Peyer's patch (tissue), 4 donors: ENCODE measurements at regions not wholly inside any gene's neighbourhood (a gene's known extent, or its start where the extent isn't known, plus 50 kb on each side); places are given as distances from the start of the nearest gene placed in this dataset.

ENCODE experiments used
- POLR2A ChIP-seq, 2 donors: fragments of 450-650 bp; IDR thresholded peaks; one replicate each; pipeline ENCODE4 v1.5.1; 2017; ENCODE audit warnings: antibody characterized with exemption in 2 of 2, mild to moderate bottlenecking in 2 of 2, moderate library complexity in 2 of 2
- TF ChIP-seq, protein P1 (sequence below), 6 experiments: fragments of 450-650 bp in 4 of 6; fragments of 200-600 bp in 2 of 6; sonication (generic) in 1 of 6; IDR thresholded peaks; one replicate each; pipeline ENCODE4 v1.5.1; 2017 to 2019; ENCODE audit warnings: antibody characterized with exemption in 6 of 6, mild to moderate bottlenecking in 3 of 6, moderate library complexity in 1 of 6

DNA sequence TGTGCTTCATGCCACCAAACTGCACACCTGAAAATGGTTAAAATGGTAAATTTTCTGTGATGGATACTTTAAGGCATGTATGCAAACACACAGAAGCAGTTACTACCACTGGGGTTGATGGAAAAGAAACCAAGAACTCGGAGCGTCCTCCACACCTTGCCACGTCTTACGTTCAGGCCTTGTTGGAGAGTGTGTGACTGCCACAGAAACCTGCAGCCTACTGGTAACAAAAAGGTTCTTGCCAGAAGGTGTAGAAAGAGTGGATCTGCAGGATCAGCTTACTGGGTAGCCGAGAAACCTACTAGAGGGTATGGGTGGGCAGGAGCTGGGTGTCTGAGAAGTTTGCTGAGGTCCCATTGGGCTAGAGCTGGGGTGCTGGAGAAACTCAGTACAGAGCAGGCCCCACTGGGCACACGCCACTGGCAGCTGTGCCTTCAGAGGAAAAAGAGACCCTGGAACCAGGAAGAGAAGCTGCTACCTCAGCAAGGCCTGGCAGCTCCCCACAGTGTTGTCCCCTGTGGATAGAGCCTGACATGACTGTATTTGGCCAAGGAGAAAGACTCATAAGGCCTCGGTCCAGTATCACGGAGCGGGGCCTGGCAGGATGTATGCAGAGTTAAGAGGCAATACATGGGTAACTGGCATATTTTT lies 204.6 kb downstream of the SEC14L1 start:
- TF ChIP-seq, protein P1, sequence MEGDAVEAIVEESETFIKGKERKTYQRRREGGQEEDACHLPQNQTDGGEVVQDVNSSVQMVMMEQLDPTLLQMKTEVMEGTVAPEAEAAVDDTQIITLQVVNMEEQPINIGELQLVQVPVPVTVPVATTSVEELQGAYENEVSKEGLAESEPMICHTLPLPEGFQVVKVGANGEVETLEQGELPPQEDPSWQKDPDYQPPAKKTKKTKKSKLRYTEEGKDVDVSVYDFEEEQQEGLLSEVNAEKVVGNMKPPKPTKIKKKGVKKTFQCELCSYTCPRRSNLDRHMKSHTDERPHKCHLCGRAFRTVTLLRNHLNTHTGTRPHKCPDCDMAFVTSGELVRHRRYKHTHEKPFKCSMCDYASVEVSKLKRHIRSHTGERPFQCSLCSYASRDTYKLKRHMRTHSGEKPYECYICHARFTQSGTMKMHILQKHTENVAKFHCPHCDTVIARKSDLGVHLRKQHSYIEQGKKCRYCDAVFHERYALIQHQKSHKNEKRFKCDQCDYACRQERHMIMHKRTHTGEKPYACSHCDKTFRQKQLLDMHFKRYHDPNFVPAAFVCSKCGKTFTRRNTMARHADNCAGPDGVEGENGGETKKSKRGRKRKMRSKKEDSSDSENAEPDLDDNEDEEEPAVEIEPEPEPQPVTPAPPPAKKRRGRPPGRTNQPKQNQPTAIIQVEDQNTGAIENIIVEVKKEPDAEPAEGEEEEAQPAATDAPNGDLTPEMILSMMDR (IDR thresholded peaks at IDR 0.05), result no peak
- TF ChIP-seq POLR2A (IDR thresholded peaks at IDR 0.05), result no peak
